HepG2 (cell line): ENCODE measurements at regions not wholly inside any gene's neighbourhood (a gene's known extent, or its start where the extent isn't known, plus 50 kb on each side); places are given as distances from the start of the nearest gene placed in this dataset.

Source experiments
- ADNP ChIP-seq: sonication (generic); formaldehyde crosslinking; IDR thresholded peaks from 2 replicates; pipeline ENCODE4 v1.4.0; 2020; ENCODE audit warnings: missing genetic modification reagents
- CBFB ChIP-seq: sonication (generic); formaldehyde crosslinking; IDR thresholded peaks from 2 replicates; pipeline ENCODE4 v1.4.0; 2020; ENCODE audit warnings: missing genetic modification reagents
- NCOR1 ChIP-seq: fragments of 200-600 bp; sonication (generic); IDR thresholded peaks from 2 replicates; pipeline ENCODE4 v1.7.0; 2017; ENCODE audit warnings: antibody characterized with exemption, low read length, borderline replicate concordance
- NPAS2 ChIP-seq: sonication (generic); formaldehyde crosslinking; IDR thresholded peaks from 2 replicates; pipeline ENCODE4 v1.8.0; 2022; ENCODE audit warnings: mild to moderate bottlenecking, missing genetic modification reagents, borderline replicate concordance
- SRSF1 ChIP-seq: fragments of 200-400 bp; formaldehyde crosslinking; optimal IDR thresholded peaks from 2 replicates; pipeline ENCODE3; 2017; ENCODE audit warnings: mild to moderate bottlenecking, low read depth, low read length, moderate library complexity
- ZMAT3 ChIP-seq: sonication (generic); formaldehyde crosslinking; conservative IDR thresholded peaks from 2 replicates; pipeline ENCODE4 v1.7.0; 2021; ENCODE audit warnings: missing genetic modification reagents
- ZMYM4 ChIP-seq: sonication (generic); formaldehyde crosslinking; IDR thresholded peaks from 2 replicates; pipeline ENCODE4 v1.8.1; 2023; ENCODE audit warnings: mild to moderate bottlenecking, missing genetic modification reagents
- ZNF20 ChIP-seq: sonication (generic); formaldehyde crosslinking; IDR thresholded peaks from 2 replicates; pipeline ENCODE4 v1.4.0; 2020; ENCODE audit warnings: mild to moderate bottlenecking, moderate library complexity, missing genetic modification reagents
- ZNF33A ChIP-seq: sonication (generic); formaldehyde crosslinking; IDR thresholded peaks from 2 replicates; pipeline ENCODE4 v1.5.1; 2020; ENCODE audit warnings: missing genetic modification reagents, mild to moderate bottlenecking, moderate library complexity, borderline replicate concordance
- ZNF713 ChIP-seq: sonication (generic); formaldehyde crosslinking; IDR thresholded peaks from 2 replicates; pipeline ENCODE4 v1.4.0; 2020; ENCODE audit warnings: mild to moderate bottlenecking, missing genetic modification reagents
- ZNF839 ChIP-seq: sonication (generic); formaldehyde crosslinking; IDR thresholded peaks from 2 replicates; pipeline ENCODE4 v1.4.0; 2020; ENCODE audit warnings: missing genetic modification reagents, mild to moderate bottlenecking, borderline replicate concordance
- ZSCAN5A ChIP-seq: sonication (generic); formaldehyde crosslinking; IDR thresholded peaks from 2 replicates; pipeline ENCODE4 v1.8.0; 2022; ENCODE audit warnings: mild to moderate bottlenecking, missing genetic modification reagents, borderline replicate concordance
- TF ChIP-seq, protein P1 (sequence below), 2 experiments: fragments of 450-650 bp in 1 of 2; sonication (generic) in 1 of 2; formaldehyde crosslinking in 1 of 2; IDR thresholded peaks; 2 replicates each; pipeline versions ENCODE4 v1.6.1 to v1.8.0; 2016 to 2022; ENCODE audit warnings: antibody characterized with exemption in 1 of 2, mild to moderate bottlenecking in 1 of 2, missing genetic modification reagents in 1 of 2
- TF ChIP-seq, protein P2 (sequence below): sonication (generic); formaldehyde crosslinking; IDR thresholded peaks from 2 replicates; pipeline ENCODE4 v1.5.0; 2020; ENCODE audit warnings: missing genetic modification reagents
- TF ChIP-seq, protein P3 (sequence below): sonication (generic); formaldehyde crosslinking; IDR thresholded peaks from 2 replicates; pipeline ENCODE4 v1.8.0; 2022; ENCODE audit warnings: missing genetic modification reagents, mild to moderate bottlenecking, moderate library complexity, borderline replicate concordance

DNA sequence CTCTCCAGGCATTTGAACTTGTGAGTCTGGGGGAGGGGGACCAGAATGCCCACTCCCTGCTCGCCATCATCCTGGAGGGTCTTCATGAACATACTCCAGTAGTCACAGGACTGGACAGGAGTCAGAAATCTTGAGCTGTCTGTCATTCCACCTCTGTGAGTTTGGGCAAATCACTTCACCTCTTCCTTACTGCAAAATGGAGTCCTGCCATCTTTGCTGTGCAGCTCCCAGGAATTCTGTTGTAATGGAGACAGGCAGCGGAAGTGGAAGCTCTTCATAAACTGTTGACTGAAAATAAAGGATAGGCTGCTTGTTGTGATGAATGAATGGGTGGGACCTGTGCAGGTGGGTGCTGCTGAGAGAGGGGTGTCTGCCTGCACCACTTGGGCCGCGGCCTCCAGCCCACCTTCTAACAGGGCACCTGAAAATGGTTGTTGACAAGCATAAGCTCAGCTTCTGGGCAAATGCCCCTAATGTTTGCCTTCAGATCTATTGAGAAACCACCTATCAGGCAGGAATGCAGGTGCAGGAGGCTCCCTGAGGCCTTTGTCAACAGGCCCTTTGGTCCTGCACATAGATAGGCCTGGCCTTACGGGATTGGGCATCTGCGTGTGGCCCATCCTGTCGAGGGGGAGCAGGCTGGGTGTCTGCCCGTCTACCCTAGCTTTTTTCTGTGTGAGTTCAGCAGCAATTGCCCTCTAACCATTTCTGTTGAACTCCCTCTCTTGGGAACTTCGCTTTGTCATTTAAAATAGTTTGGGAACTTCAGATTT is 321.0 kb downstream of the RPS6KC1 start (continued):
- TF ChIP-seq ADNP (peak; percentile 46; the same call in 1 of the 2 replicates), ZNF33A (CRISPR knock-in tag) (no peak), CBFB (peak; percentile 93), ZNF20 (no peak), NPAS2 (CRISPR knock-in tag) (no peak), NCOR1 (peak; percentile 85), ZNF839 (CRISPR knock-in tag) (no peak), SRSF1 (no peak), ZMYM4 (CRISPR knock-in tag) (peak; percentile 99), ZMAT3 (peak; percentile 94), ZSCAN5A (CRISPR knock-in tag) (peak; percentile 97; the same call in 1 of the 2 replicates), ZNF713 (CRISPR knock-in tag) (0 out of 2 replicates have a peak, but pooled peaks have one; percentile 35)
- TF ChIP-seq, protein P1, sequence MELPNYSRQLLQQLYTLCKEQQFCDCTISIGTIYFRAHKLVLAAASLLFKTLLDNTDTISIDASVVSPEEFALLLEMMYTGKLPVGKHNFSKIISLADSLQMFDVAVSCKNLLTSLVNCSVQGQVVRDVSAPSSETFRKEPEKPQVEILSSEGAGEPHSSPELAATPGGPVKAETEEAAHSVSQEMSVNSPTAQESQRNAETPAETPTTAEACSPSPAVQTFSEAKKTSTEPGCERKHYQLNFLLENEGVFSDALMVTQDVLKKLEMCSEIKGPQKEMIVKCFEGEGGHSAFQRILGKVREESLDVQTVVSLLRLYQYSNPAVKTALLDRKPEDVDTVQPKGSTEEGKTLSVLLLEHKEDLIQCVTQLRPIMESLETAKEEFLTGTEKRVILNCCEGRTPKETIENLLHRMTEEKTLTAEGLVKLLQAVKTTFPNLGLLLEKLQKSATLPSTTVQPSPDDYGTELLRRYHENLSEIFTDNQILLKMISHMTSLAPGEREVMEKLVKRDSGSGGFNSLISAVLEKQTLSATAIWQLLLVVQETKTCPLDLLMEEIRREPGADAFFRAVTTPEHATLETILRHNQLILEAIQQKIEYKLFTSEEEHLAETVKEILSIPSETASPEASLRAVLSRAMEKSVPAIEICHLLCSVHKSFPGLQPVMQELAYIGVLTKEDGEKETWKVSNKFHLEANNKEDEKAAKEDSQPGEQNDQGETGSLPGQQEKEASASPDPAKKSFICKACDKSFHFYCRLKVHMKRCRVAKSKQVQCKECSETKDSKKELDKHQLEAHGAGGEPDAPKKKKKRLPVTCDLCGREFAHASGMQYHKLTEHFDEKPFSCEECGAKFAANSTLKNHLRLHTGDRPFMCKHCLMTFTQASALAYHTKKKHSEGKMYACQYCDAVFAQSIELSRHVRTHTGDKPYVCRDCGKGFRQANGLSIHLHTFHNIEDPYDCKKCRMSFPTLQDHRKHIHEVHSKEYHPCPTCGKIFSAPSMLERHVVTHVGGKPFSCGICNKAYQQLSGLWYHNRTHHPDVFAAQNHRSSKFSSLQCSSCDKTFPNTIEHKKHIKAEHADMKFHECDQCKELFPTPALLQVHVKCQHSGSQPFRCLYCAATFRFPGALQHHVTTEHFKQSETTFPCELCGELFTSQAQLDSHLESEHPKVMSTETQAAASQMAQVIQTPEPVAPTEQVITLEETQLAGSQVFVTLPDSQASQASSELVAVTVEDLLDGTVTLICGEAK (IDR thresholded peaks at IDR 0.05) = no peak
- TF ChIP-seq, protein P1 (CRISPR knock-in tag; IDR thresholded peaks at IDR 0.05) = peak; percentile 92
- TF ChIP-seq, protein P2, sequence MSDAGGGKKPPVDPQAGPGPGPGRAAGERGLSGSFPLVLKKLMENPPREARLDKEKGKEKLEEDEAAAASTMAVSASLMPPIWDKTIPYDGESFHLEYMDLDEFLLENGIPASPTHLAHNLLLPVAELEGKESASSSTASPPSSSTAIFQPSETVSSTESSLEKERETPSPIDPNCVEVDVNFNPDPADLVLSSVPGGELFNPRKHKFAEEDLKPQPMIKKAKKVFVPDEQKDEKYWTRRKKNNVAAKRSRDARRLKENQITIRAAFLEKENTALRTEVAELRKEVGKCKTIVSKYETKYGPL (CRISPR knock-in tag) = no peak
- TF ChIP-seq, protein P3, sequence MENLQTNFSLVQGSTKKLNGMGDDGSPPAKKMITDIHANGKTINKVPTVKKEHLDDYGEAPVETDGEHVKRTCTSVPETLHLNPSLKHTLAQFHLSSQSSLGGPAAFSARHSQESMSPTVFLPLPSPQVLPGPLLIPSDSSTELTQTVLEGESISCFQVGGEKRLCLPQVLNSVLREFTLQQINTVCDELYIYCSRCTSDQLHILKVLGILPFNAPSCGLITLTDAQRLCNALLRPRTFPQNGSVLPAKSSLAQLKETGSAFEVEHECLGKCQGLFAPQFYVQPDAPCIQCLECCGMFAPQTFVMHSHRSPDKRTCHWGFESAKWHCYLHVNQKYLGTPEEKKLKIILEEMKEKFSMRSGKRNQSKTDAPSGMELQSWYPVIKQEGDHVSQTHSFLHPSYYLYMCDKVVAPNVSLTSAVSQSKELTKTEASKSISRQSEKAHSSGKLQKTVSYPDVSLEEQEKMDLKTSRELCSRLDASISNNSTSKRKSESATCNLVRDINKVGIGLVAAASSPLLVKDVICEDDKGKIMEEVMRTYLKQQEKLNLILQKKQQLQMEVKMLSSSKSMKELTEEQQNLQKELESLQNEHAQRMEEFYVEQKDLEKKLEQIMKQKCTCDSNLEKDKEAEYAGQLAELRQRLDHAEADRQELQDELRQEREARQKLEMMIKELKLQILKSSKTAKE (CRISPR knock-in tag) = peak; percentile 86
